NT2/D1 (cell line): ENCODE measurements at regions not wholly inside any gene's neighbourhood (a gene's known extent, or its start where the extent isn't known, plus 50 kb on each side); places are given as distances from the start of the nearest gene placed in this dataset.

Experiments
- DNase-seq: peaks from one replicate; pipeline ENCODE4 v3.0.0-alpha.2; 2011; ENCODE audit warnings: low read depth, low spot score
- H3K27me3 ChIP-seq: 2 replicates; pipeline ENCODE4 v1.6.0; 2011; ENCODE audit warnings: mild to moderate bottlenecking; ENCODE audit not compliant: insufficient read length, insufficient read depth
- H3K36me3 ChIP-seq: 2 replicates; pipeline ENCODE4 v1.6.1; 2011; ENCODE audit warnings: mild to moderate bottlenecking, low read length, mixed read lengths; ENCODE audit not compliant: insufficient read depth, insufficient read length
- H3K4me1 ChIP-seq: 2 replicates; pipeline ENCODE4 v1.5.1; 2011; ENCODE audit not compliant: insufficient read depth, insufficient read length
- H3K4me3 ChIP-seq: 2 replicates; pipeline ENCODE4 v1.5.1; 2011; ENCODE audit warnings: low read depth; ENCODE audit not compliant: insufficient read length
- H3K9ac ChIP-seq: 2 replicates; pipeline ENCODE4 v1.6.0; 2011; ENCODE audit warnings: low read depth; ENCODE audit not compliant: insufficient read length
- H3K9me3 ChIP-seq: 2 replicates; pipeline ENCODE4 v1.5.1; 2011; ENCODE audit warnings: mild to moderate bottlenecking, low read length; ENCODE audit not compliant: insufficient read depth
- SUZ12 ChIP-seq: IDR thresholded peaks from 2 replicates; pipeline ENCODE4 v1.6.1; 2011; ENCODE audit not compliant: insufficient read length, insufficient read depth; ENCODE audit errors: extremely low read depth
- YY1 ChIP-seq: IDR thresholded peaks from 2 replicates; pipeline ENCODE4 v1.6.1; 2011; ENCODE audit not compliant: insufficient read length, insufficient read depth
- ZNF274 ChIP-seq: IDR thresholded peaks from 2 replicates; pipeline ENCODE4 v1.6.1; 2011; ENCODE audit warnings: mild to moderate bottlenecking, low read depth, low read length

- H3K9ac ChIP-seq, result no peak overlapping the region
- TF ChIP-seq SUZ12, result no peak
- TF ChIP-seq ZNF274, result no peak
- no peak for TF ChIP-seq YY1
- peaks cover 21% of the 10 kb centered on the region for H3K9me3 ChIP-seq
- H3K36me3 ChIP-seq, result peaks cover 6% of the 10 kb centered on the region
- H3K4me1 ChIP-seq, result no peaks in the 10 kb centered on the region
- DNase-seq, result no peak
- no peaks in the 10 kb centered on the region for H3K27me3 ChIP-seq
- no peak overlapping the region for H3K4me3 ChIP-seq
These were observed 255.9 kb upstream of the PMFBP1 start for GRCh38 chr16:72427783-72428331.

GRCh38 chr16:72427051-72427782 lies 255.3 kb upstream of the PMFBP1 start:
- Histone ChIP-seq H3K4me1 (no peaks in the 10 kb centered on the region), H3K36me3 (peaks cover 6% of the 10 kb centered on the region), H3K27me3 (no peaks in the 10 kb centered on the region), H3K9ac (no peak overlapping the region), H3K4me3 (no peak overlapping the region), H3K9me3 (peaks cover 27% of the 10 kb centered on the region)
- DNase-seq, result no peak
- TF ChIP-seq YY1 (no peak), SUZ12 (no peak)

- no peak for DNase-seq
- Histone ChIP-seq H3K27me3 (no peaks in the 10 kb centered on the region), H3K4me3 (no peak overlapping the region), H3K4me1 (no peaks in the 10 kb centered on the region), H3K9me3 (peaks cover 35% of the 10 kb centered on the region), H3K36me3 (peaks cover 6% of the 10 kb centered on the region), H3K9ac (no peak overlapping the region)
- TF ChIP-seq ZNF274, result no peak
- no peak for TF ChIP-seq SUZ12
- TF ChIP-seq YY1, result no peak
These were observed 254.4 kb upstream of the PMFBP1 start for GRCh38 chr16:72426386-72426785.

- Histone ChIP-seq H3K9ac (no peak overlapping the region), H3K36me3 (peaks cover 6% of the 10 kb centered on the region), H3K27me3 (no peaks in the 10 kb centered on the region), H3K4me1 (no peaks in the 10 kb centered on the region), H3K4me3 (no peak overlapping the region), H3K9me3 (peaks cover 39% of the 10 kb centered on the region)
- TF ChIP-seq SUZ12 (no peak), YY1 (no peak), ZNF274 (no peak)
- no peak for DNase-seq
These were observed 253.8 kb upstream of the PMFBP1 start for GRCh38 chr16:72425571-72426341.

- Histone ChIP-seq H3K9ac (no peak overlapping the region), H3K27me3 (no peaks in the 10 kb centered on the region), H3K4me1 (no peaks in the 10 kb centered on the region), H3K36me3 (peaks cover 6% of the 10 kb centered on the region), H3K9me3 (peaks cover 39% of the 10 kb centered on the region), H3K4me3 (no peak overlapping the region)
- TF ChIP-seq YY1, result no peak
- no peak for TF ChIP-seq SUZ12
- TF ChIP-seq ZNF274, result no peak
- no peak for DNase-seq
These were observed 252.8 kb upstream of the PMFBP1 start for GRCh38 chr16:72424757-72425156.

GRCh38 chr16:72422308-72422897 lies 250.4 kb upstream of the PMFBP1 start:
- Histone ChIP-seq H3K27me3 (no peaks in the 10 kb centered on the region), H3K36me3 (peaks cover 6% of the 10 kb centered on the region), H3K9ac (no peak overlapping the region), H3K4me1 (no peaks in the 10 kb centered on the region), H3K4me3 (no peak overlapping the region), H3K9me3 (peaks cover 39% of the 10 kb centered on the region)
- no peak for TF ChIP-seq ZNF274
- no peak for TF ChIP-seq YY1
- no peak for DNase-seq

GRCh38 chr16:72419638-72420037 lies 247.7 kb upstream of the PMFBP1 start:
- DNase-seq, result no peak
- TF ChIP-seq SUZ12 (no peak), ZNF274 (no peak), YY1 (no peak)

More at GRCh38 chr16:72419638-72420037, 247.7 kb upstream of the PMFBP1 start:
- Histone ChIP-seq H3K9me3 (peaks cover 35% of the 10 kb centered on the region), H3K9ac (no peak overlapping the region), H3K36me3 (no peaks in the 10 kb centered on the region), H3K4me1 (no peaks in the 10 kb centered on the region), H3K4me3 (no peak overlapping the region), H3K27me3 (no peaks in the 10 kb centered on the region)
